IMR-90 (cell line): ENCODE measurements at regions not wholly inside any gene's neighbourhood (a gene's known extent, or its start where the extent isn't known, plus 50 kb on each side); places are given as distances from the start of the nearest gene placed in this dataset.

Experiments
- CEBPB ChIP-seq: IDR thresholded peaks from 2 replicates; pipeline ENCODE4 v1.6.1; 2012; ENCODE audit warnings: low read depth, low read length, improper control_type of control experiment
- CHD1 ChIP-seq: IDR thresholded peaks from 2 replicates; pipeline ENCODE4 v1.6.1; 2012; ENCODE audit warnings: low read depth, low read length, improper control_type of control experiment
- FOS ChIP-seq: fragments of 150-350 bp; IDR thresholded peaks from 2 replicates; pipeline ENCODE4 v1.6.1; 2016; ENCODE audit warnings: low read depth, low read length
- MAFK ChIP-seq: IDR thresholded peaks from 2 replicates; pipeline ENCODE4 v1.6.1; 2012; ENCODE audit warnings: low read depth, low read length, improper control_type of control experiment
- MAZ ChIP-seq: IDR thresholded peaks from 2 replicates; pipeline ENCODE4 v1.6.1; 2012; ENCODE audit warnings: low read depth, mild to moderate bottlenecking, low read length, improper control_type of control experiment, moderate library complexity, borderline replicate concordance
- MXI1 ChIP-seq: IDR thresholded peaks from 2 replicates; pipeline ENCODE4 v1.6.1; 2012; ENCODE audit warnings: low read depth, mild to moderate bottlenecking, low read length, moderate library complexity, borderline replicate concordance
- NFE2L2 ChIP-seq: fragments of 150-350 bp; IDR thresholded peaks from 2 replicates; pipeline ENCODE4 v1.6.1; 2016; ENCODE audit warnings: low read depth, mild to moderate bottlenecking, low read length
- POLR2A ChIP-seq: IDR thresholded peaks from 2 replicates; pipeline ENCODE4 v1.6.1; 2012; ENCODE audit warnings: mild to moderate bottlenecking, low read depth, low read length
- RAD21 ChIP-seq: IDR thresholded peaks from 2 replicates; pipeline ENCODE4 v1.6.1; 2012; ENCODE audit warnings: low read length, improper control_type of control experiment
- RCOR1 ChIP-seq: IDR thresholded peaks from 2 replicates; pipeline ENCODE4 v1.6.1; 2012; ENCODE audit warnings: mild to moderate bottlenecking, low read length, improper control_type of control experiment; ENCODE audit not compliant: insufficient replicate concordance
- RFX5 ChIP-seq: IDR thresholded peaks from 2 replicates; pipeline ENCODE4 v1.8.0; 2012; ENCODE audit warnings: low read depth, mild to moderate bottlenecking, low read length, moderate library complexity
- USF2 ChIP-seq: fragments of 150-350 bp; IDR thresholded peaks from 2 replicates; pipeline ENCODE4 v1.6.1; 2017; ENCODE audit warnings: mild to moderate bottlenecking, antibody characterized with exemption, low read length, low read depth
- TF ChIP-seq, protein P1 (sequence below): conservative IDR thresholded peaks from 2 replicates; pipeline ENCODE4 v1.5.1; 2012; ENCODE audit warnings: mild to moderate bottlenecking, low read depth, low read length, improper control_type of control experiment
- TF ChIP-seq, protein P2 (sequence below): fragments of 150-350 bp; IDR thresholded peaks from 2 replicates; pipeline ENCODE4 v1.6.1; 2016; ENCODE audit warnings: low read depth, mild to moderate bottlenecking, low read length, moderate library complexity, borderline replicate concordance

- TF ChIP-seq USF2: no peak
- TF ChIP-seq MAZ: no peak
- TF ChIP-seq, protein P1, sequence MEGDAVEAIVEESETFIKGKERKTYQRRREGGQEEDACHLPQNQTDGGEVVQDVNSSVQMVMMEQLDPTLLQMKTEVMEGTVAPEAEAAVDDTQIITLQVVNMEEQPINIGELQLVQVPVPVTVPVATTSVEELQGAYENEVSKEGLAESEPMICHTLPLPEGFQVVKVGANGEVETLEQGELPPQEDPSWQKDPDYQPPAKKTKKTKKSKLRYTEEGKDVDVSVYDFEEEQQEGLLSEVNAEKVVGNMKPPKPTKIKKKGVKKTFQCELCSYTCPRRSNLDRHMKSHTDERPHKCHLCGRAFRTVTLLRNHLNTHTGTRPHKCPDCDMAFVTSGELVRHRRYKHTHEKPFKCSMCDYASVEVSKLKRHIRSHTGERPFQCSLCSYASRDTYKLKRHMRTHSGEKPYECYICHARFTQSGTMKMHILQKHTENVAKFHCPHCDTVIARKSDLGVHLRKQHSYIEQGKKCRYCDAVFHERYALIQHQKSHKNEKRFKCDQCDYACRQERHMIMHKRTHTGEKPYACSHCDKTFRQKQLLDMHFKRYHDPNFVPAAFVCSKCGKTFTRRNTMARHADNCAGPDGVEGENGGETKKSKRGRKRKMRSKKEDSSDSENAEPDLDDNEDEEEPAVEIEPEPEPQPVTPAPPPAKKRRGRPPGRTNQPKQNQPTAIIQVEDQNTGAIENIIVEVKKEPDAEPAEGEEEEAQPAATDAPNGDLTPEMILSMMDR: no peak
- TF ChIP-seq MAFK: no peak
- no peak for TF ChIP-seq POLR2A
- no peak for TF ChIP-seq RAD21
- TF ChIP-seq, protein P2, sequence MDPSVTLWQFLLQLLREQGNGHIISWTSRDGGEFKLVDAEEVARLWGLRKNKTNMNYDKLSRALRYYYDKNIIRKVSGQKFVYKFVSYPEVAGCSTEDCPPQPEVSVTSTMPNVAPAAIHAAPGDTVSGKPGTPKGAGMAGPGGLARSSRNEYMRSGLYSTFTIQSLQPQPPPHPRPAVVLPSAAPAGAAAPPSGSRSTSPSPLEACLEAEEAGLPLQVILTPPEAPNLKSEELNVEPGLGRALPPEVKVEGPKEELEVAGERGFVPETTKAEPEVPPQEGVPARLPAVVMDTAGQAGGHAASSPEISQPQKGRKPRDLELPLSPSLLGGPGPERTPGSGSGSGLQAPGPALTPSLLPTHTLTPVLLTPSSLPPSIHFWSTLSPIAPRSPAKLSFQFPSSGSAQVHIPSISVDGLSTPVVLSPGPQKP: no peak
- TF ChIP-seq RCOR1: no peak
- no peak for TF ChIP-seq CEBPB
- no peak for TF ChIP-seq FOS
- no peak for TF ChIP-seq MXI1
- TF ChIP-seq CHD1: no peak
- no peak for TF ChIP-seq NFE2L2
- TF ChIP-seq RFX5: no peak
Observed at GRCh38 chr9:100813871-100814270, 214.7 kb upstream of the PLPPR1 start.
